GM12891 (cell line): ENCODE measurements at regions not wholly inside any gene's neighbourhood (a gene's known extent, or its start where the extent isn't known, plus 50 kb on each side); places are given as distances from the start of the nearest gene placed in this dataset.
"Not testable (repeated sequence)": the region's sequence is repeated elsewhere in the genome, so short reads cannot be mapped to it uniquely, and the experiment has no call there.

Experiments
- PAX5 ChIP-seq: IDR thresholded peaks from 2 replicates; pipeline ENCODE4 v1.6.1; 2011; ENCODE audit warnings: low read length, moderate library complexity, mild to moderate bottlenecking; ENCODE audit not compliant: insufficient read depth, severe bottlenecking
- POLR2A ChIP-seq: IDR thresholded peaks from 2 replicates; pipeline ENCODE4 v1.6.1; 2011; ENCODE audit warnings: low read depth, low read length, control low read depth
- POLR2AphosphoS5 ChIP-seq: IDR thresholded peaks from 2 replicates; pipeline ENCODE4 v1.6.1; 2011; ENCODE audit warnings: low read depth, low read length, control low read depth
- POU2F2 ChIP-seq: IDR thresholded peaks from 2 replicates; pipeline ENCODE4 v1.6.1; 2011; ENCODE audit warnings: low read depth, mild to moderate bottlenecking, control low read depth, low read length, moderate library complexity
- SPI1 ChIP-seq: IDR thresholded peaks from 2 replicates; pipeline ENCODE4 v1.6.1; 2011; ENCODE audit warnings: low read depth, low read length, control low read depth
- TAF1 ChIP-seq: IDR thresholded peaks from 2 replicates; pipeline ENCODE4 v1.6.1; 2011; ENCODE audit warnings: low read depth, low read length, control low read depth

DNA sequence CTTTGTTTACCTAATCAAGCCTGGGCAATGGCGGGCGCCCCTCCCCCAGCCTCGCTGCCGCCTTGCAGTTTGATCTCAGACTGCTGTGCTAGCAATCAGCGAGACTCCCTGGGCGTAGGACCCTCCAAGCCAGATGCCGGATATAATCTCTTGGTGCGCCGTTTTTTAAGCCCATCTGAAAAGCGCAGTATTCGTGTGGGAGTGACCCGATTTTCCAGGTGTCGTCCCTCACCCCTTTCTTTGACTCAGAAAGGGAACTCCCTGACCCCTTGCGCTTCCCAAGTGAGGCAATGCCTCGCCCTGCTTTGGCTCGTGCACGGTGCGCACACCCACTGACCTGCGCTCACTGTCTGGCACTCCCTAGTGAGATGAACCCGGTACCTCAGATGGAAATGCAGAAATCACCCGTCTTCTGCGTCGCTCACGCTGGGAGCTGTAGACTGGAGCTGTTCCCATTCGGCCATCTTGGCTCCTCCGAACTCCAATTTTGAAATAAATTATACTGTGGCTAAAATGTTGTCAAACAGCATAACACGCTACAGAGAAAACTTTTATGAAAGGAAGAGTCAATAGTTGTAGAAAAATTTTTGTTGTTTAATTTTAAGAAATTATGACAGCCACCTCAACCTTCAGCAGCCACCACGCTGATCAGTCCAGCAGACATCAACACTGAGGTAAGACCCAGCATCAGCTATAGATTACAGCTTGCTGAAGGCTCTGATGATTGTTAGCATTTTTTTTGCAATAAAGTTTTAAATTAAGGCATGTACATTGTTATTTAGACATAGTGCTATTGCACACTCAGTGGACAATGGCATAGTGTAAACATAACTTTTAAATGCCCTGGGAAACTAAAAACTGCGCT is 384.7 kb upstream of the DEPDC1 start:
- TF ChIP-seq POLR2AphosphoS5, TAF1, POLR2A, PAX5, SPI1, POU2F2: not testable (repeated sequence)
